ENCODE measurements at regions not wholly inside any gene's neighbourhood (a gene's known extent, or its start where the extent isn't known, plus 50 kb on each side); places are given as distances from the start of the nearest gene placed in this dataset.

DNA sequence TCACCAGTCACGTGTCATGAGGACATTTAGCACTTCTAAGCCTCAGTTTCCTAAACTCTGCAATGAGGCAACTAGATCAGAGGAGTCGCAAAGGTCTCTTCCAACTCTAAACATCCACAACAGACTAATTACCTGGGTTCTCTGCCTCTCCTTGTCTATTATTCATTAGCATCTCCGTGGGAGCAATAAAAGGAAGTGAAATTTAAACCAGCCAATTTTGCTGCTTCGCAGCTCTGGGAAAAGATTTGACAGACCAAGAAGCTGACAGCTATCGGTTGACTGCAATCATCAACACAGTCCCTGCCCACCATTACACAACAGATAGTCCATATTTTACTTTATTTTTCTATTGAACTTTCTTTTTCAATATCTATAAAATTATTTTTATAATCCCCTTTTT, 308.9 kb downstream of the NR2F1-AS1 start:
- ChIA-PET CTCF (no interaction called here), POLR2A (no interaction called here)
- no TSS peak for BruUV-seq (replicated peaks)
- no peaks in the 10 kb centered on the region for H3K4me1 ChIP-seq (ENCODE audit: control insufficient read depth, insufficient read depth, low read length)
- no peak for DNase-seq (ENCODE audit: low read depth, low spot score)
- in situ Hi-C loops (cut with HindIII; ENCODE audit: low pct_unique_long_range_greater_than_20kb, low sequenced_read_pairs): no loop called here
- H3K27ac ChIP-seq (ENCODE audit: low read length): no peak overlapping the region
- H3K36me3 ChIP-seq (ENCODE audit: control insufficient read depth, insufficient read depth, low read length): no peaks in the 10 kb centered on the region
- H3K4me3 ChIP-seq (ENCODE audit: low read depth in 2 of 2, low read length in 2 of 2): no peak overlapping the region
- intact Hi-C loops (cut with micrococcal nuclease; ENCODE audit: unreplicated experiment): no loop called here
- H3K27me3 ChIP-seq (ENCODE audit: control insufficient read depth, insufficient read depth, low read length): no peaks in the 10 kb centered on the region
- no peaks in the 10 kb centered on the region; the same call in 1 of the 2 replicates for H3K9me3 ChIP-seq (ENCODE audit: control insufficient read depth, insufficient read depth, low read depth, low read length)
- no peak for ATAC-seq
- TF ChIP-seq, protein P1, sequence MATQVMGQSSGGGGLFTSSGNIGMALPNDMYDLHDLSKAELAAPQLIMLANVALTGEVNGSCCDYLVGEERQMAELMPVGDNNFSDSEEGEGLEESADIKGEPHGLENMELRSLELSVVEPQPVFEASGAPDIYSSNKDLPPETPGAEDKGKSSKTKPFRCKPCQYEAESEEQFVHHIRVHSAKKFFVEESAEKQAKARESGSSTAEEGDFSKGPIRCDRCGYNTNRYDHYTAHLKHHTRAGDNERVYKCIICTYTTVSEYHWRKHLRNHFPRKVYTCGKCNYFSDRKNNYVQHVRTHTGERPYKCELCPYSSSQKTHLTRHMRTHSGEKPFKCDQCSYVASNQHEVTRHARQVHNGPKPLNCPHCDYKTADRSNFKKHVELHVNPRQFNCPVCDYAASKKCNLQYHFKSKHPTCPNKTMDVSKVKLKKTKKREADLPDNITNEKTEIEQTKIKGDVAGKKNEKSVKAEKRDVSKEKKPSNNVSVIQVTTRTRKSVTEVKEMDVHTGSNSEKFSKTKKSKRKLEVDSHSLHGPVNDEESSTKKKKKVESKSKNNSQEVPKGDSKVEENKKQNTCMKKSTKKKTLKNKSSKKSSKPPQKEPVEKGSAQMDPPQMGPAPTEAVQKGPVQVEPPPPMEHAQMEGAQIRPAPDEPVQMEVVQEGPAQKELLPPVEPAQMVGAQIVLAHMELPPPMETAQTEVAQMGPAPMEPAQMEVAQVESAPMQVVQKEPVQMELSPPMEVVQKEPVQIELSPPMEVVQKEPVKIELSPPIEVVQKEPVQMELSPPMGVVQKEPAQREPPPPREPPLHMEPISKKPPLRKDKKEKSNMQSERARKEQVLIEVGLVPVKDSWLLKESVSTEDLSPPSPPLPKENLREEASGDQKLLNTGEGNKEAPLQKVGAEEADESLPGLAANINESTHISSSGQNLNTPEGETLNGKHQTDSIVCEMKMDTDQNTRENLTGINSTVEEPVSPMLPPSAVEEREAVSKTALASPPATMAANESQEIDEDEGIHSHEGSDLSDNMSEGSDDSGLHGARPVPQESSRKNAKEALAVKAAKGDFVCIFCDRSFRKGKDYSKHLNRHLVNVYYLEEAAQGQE (IDR thresholded peaks at IDR 0.05; ENCODE audit: insufficient read depth in 1 of 2, low read depth in 2 of 2, low read length in 1 of 2): no peak
- no peak for TF ChIP-seq POLR2AphosphoS5 (IDR thresholded peaks at IDR 0.05; ENCODE audit: low read depth, low read length)
- TF ChIP-seq, protein P2, sequence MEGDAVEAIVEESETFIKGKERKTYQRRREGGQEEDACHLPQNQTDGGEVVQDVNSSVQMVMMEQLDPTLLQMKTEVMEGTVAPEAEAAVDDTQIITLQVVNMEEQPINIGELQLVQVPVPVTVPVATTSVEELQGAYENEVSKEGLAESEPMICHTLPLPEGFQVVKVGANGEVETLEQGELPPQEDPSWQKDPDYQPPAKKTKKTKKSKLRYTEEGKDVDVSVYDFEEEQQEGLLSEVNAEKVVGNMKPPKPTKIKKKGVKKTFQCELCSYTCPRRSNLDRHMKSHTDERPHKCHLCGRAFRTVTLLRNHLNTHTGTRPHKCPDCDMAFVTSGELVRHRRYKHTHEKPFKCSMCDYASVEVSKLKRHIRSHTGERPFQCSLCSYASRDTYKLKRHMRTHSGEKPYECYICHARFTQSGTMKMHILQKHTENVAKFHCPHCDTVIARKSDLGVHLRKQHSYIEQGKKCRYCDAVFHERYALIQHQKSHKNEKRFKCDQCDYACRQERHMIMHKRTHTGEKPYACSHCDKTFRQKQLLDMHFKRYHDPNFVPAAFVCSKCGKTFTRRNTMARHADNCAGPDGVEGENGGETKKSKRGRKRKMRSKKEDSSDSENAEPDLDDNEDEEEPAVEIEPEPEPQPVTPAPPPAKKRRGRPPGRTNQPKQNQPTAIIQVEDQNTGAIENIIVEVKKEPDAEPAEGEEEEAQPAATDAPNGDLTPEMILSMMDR (IDR thresholded peaks at IDR 0.05): no peak
- TF ChIP-seq SIN3A (IDR thresholded peaks at IDR 0.05; ENCODE audit: borderline replicate concordance, insufficient read depth, low read depth, low read length): no peak
- no peak for TF ChIP-seq TCF7L2 (IDR thresholded peaks at IDR 0.05; ENCODE audit: low read depth, low read length)

DNA sequence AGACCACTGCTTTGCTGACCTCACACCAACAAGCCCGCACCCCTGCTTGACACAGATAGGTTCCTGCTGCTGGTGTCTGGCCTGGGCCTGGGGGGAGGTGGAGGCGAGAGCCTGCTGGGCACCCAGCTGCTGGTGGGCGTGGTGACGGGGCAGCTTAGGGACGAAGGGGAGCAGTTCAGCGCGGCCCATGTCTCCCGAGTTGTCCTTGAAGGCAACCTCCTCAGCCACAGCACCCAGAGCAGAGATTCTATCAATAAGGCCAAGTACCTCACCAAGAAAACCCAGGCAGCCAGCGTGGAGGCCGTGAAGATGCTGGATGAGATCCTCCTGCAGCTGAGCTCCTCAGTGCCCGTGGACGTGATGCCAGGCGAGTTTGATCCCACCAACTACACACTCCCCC, 313.3 kb downstream of the NR2F1-AS1 start:
- Histone ChIP-seq H3K27ac (ENCODE audit: low read length) (no peak overlapping the region), H3K36me3 (ENCODE audit: control insufficient read depth, insufficient read depth, low read length) (no peaks in the 10 kb centered on the region), H3K27me3 (ENCODE audit: control insufficient read depth, insufficient read depth, low read length) (no peaks in the 10 kb centered on the region), H3K4me1 (ENCODE audit: control insufficient read depth, insufficient read depth, low read length) (no peaks in the 10 kb centered on the region), H3K4me3 (ENCODE audit: low read depth in 2 of 2, low read length in 2 of 2) (no peak overlapping the region), H3K9me3 (ENCODE audit: control insufficient read depth, insufficient read depth, low read depth, low read length) (no peaks in the 10 kb centered on the region)
- TF ChIP-seq POLR2AphosphoS5 (IDR thresholded peaks at IDR 0.05; ENCODE audit: low read depth, low read length) (no peak), SIN3A (IDR thresholded peaks at IDR 0.05; ENCODE audit: borderline replicate concordance, insufficient read depth, low read depth, low read length) (no peak), TCF7L2 (IDR thresholded peaks at IDR 0.05; ENCODE audit: low read depth, low read length) (no peak)
- TF ChIP-seq, protein P2 (IDR thresholded peaks at IDR 0.05): no peak
- TF ChIP-seq, protein P1 (IDR thresholded peaks at IDR 0.05; ENCODE audit: insufficient read depth in 1 of 2, low read depth in 2 of 2, low read length in 1 of 2): no peak
- no TSS peak for BruUV-seq (replicated peaks)
- ATAC-seq (no peak), DNase-seq (ENCODE audit: low read depth, low spot score) (no peak)
- intact Hi-C loops (cut with micrococcal nuclease; ENCODE audit: unreplicated experiment) (no loop called here), in situ Hi-C loops (cut with HindIII; ENCODE audit: low pct_unique_long_range_greater_than_20kb, low sequenced_read_pairs) (no loop called here)
- POLR2A ChIA-PET: no interaction called here
- CTCF ChIA-PET: no interaction called here
